ENCODE measurements at regions not wholly inside any gene's neighbourhood (a gene's known extent, or its start where the extent isn't known, plus 50 kb on each side); places are given as distances from the start of the nearest gene placed in this dataset.

DNA sequence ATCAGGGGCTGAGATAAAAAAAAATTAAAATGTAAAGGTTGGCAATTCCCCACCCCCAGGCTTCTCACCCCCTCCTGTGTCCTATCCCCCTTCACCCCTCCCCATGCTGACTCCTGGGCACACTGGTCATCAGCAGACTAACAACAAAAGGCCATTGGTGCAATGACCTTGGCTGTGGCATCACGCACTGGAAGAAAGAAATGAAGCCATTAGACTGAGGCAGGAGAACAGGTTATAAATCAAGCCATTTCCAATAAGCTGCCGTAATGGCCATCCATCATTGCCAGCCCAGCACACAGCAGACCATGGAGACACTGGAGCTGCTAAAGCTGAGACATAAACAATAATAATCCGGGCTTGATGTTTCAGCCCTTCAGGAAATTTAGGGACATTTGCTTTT, 342.4 kb upstream of the ETAA1 start:
- Mint-ChIP-seq H3K4me3 (no peak overlapping the region), H3K27me3 (no peaks in the 10 kb centered on the region), H3K9me3 (peaks cover 0 to 7% (median 2%) of the 10 kb centered on the region in 9 donors), H3K4me1 (no peaks in the 10 kb centered on the region), H3K27ac (no peak overlapping the region), H3K36me3 (no peaks in the 10 kb centered on the region)
- ATAC-seq (no peak), DNase-seq (no peak)
- POLR2A ChIA-PET = no interaction called here

DNA sequence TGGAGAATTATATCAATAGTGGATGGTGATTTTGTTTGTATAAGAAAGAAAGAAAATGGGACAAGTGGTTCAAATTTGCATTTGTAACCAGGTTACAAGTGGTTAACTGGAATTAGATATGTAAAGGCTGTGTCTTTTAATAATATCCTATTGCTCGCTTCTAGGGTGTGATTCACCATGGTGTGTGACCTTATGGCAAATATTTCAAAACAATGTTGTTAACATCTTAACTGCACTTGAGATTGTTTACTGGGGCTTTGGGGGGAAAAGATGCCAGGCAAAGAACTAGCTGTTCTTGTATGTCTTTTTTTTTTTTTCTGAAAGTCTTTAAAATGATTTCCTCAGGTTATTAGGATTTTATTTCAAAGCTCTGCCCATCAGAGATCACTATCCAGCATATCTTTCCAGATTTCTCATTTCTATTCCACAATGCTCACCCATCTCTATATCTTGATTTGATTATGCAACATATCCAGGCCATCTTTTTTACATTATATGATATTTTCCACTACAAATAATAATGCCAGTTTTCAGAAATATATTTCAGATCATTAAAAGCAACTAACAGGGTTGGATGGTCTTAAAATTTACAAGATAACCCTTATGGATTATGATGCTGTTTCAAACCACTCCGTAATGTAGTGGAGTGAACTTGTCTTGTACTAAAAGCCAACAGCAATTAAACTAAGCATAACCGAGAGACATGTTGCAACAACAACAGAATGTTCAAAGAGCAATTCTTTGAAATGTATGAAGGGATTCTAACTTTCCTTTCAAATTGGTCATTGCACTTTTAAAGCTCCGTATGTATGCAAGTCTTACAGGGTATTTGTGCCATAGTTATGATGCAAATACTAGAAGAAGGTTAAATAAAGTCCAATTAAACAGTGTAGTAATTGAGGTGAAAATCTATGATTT, 341.5 kb upstream of the ETAA1 start:
- POLR2A ChIA-PET = no interaction called here
- DNase-seq (no peak), ATAC-seq (no peak)
- Mint-ChIP-seq H3K27me3 (no peaks in the 10 kb centered on the region), H3K27ac (no peak overlapping the region), H3K9me3 (peaks cover 0 to 8% (median 2%) of the 10 kb centered on the region in 9 donors), H3K4me3 (no peak overlapping the region), H3K4me1 (no peaks in the 10 kb centered on the region), H3K36me3 (no peaks in the 10 kb centered on the region)

DNA sequence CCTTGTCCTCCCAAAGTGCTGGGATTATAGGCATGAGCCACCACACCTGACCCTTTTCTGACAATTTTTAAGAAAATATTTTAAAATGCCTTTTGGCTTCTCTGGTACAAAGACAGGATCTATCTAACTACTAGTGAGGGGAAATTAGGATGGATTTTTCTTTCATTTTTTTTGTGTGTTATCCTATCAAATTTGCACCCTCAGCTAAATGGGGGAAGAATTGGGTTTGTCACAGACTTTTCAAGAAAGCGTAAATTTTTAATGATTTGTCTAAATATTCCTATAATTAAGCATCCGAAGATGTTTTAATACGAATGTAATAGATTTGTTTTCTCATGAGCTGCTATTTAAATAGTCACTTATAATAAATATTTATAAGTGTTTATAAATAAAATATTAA, 340.0 kb upstream of the ETAA1 start:
- no peaks in the 10 kb centered on the region for H3K4me1 Mint-ChIP-seq
- no peak for ATAC-seq
- H3K27me3 Mint-ChIP-seq = no peaks in the 10 kb centered on the region
- H3K27ac Mint-ChIP-seq = no peak overlapping the region
- DNase-seq = no peak
- POLR2A ChIA-PET = no interaction called here
- no peak overlapping the region for H3K4me3 Mint-ChIP-seq
- no peaks in the 10 kb centered on the region for H3K36me3 Mint-ChIP-seq
- peaks cover 0 to 9% (median 0%) of the 10 kb centered on the region in 9 donors for H3K9me3 Mint-ChIP-seq

DNA sequence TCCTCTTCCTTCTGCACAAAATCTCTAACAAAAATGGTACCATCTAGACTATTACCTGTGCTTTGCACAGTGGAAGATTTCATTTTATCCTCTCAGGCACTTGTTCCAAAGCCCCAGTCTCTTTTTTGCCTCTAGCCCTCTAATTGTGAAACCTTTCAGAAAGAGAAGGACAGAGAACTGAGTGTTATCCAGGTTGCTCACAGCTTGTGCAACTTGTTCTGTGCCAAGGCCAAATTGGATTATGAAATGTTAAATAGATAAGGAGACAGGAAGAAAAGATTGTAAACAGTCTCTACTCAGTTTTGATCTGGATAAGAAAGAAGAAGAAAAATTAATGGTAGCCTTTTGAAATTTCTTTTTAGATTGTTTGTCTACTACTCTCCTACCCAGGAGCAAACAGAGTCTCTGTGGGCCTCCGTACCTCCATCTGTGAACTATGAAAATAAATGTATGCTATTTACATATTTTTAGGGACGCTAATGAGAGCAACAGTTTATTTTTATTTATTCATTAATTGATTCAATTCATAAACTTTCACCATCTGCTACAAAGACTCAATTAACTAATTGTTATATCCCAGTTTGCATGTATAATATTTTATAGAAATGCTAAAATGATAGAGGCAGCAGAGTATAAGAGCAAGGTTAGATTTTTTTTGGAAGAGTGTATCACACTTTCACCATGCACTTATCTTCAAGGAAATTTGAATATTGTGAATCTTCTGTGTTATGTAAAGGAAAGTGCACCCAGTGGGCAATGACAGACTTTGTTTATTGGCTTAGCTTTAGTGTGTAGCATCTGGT, 339.0 kb upstream of the ETAA1 start:
- Mint-ChIP-seq H3K9me3 (peaks cover 0 to 13% (median 0%) of the 10 kb centered on the region in 9 donors), H3K27me3 (no peaks in the 10 kb centered on the region), H3K36me3 (no peaks in the 10 kb centered on the region), H3K4me3 (no peak overlapping the region), H3K4me1 (no peaks in the 10 kb centered on the region), H3K27ac (no peak overlapping the region)
- ATAC-seq (no peak), DNase-seq (no peak)
- POLR2A ChIA-PET = no interaction called here

DNA sequence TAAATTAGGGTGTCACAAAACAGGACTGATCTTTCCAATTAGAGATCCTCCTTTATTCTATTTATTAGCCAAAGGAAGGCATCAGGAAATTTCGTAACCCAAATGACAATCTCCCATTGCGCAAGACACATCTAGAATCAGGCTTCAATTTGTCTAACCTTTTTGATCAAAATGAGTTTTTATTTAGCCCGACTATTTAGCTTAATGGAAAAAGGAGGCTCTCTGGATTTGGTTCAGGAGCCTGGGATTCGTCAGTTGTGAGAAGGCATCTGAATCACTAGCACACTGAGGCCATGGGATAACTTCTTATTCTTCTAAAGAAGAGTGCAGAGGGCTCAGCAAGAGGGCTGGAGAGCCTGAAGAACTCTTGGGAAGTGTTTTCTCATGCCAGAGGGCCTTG, 332.1 kb upstream of the ETAA1 start:
- no peaks in the 10 kb centered on the region for H3K36me3 Mint-ChIP-seq
- no peak for ATAC-seq
- POLR2A ChIA-PET = no interaction called here

DNA sequence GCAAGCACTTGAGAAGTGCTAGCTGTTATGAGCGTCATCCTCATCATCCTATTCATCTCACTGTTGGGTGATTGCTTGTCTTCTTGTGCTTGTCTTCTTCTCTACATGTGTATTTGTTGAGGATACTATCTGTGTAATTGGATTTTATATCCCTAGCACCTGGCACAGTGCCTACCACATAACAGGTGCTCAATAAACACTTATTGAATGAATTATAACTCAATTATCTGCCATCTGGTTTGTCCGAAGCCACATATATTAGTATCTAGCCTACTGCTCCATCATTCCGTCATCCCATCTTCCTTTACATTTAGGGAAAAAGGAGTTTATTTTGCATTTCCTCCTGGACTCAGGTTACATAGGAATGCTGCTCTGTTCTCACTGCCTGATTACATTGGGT, 330.4 kb upstream of the ETAA1 start:
- no peak for ATAC-seq
- Mint-ChIP-seq H3K27ac (no peak overlapping the region), H3K27me3 (no peaks in the 10 kb centered on the region), H3K36me3 (no peaks in the 10 kb centered on the region), H3K4me1 (no peaks in the 10 kb centered on the region), H3K4me3 (no peak overlapping the region), H3K9me3 (peaks cover 0 to 7% (median 0%) of the 10 kb centered on the region in 9 donors)
- DNase-seq = no peak
- POLR2A ChIA-PET = no interaction called here

More for the DNA sequence above, 332.1 kb upstream of the ETAA1 start:
- Mint-ChIP-seq H3K4me3 (no peak overlapping the region), H3K27me3 (no peaks in the 10 kb centered on the region), H3K27ac (no peak overlapping the region), H3K9me3 (peaks cover 0 to 7% (median 0%) of the 10 kb centered on the region in 9 donors), H3K4me1 (no peaks in the 10 kb centered on the region)
- DNase-seq = no peak

DNA sequence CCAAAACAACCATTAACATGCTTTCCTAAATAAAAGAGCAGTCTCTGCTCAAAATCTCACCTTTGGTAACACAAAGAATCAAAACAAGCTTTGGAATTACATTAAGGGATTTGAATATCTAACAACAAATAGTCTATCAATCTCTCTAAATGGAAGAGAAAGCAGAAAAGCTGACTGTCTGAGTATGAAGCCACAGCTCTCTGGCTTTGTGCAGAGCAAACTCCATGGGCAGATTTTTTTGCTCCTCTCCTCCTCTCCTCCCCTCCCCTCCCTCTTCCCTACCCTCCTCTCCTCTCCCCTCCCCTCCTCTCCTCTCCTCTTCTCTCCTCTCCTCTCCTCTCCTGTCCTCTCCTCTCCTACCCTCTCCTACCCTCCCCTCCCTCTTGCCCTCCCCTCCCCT, 329.5 kb upstream of the ETAA1 start:
- Mint-ChIP-seq H3K4me1 (no peaks in the 10 kb centered on the region), H3K9me3 (peaks cover 0 to 7% (median 0%) of the 10 kb centered on the region in 9 donors), H3K36me3 (no peaks in the 10 kb centered on the region), H3K27me3 (no peaks in the 10 kb centered on the region), H3K27ac (no peak overlapping the region), H3K4me3 (no peak overlapping the region)
- POLR2A ChIA-PET = no interaction called here
- ATAC-seq (no peak), DNase-seq (no peak)

DNA sequence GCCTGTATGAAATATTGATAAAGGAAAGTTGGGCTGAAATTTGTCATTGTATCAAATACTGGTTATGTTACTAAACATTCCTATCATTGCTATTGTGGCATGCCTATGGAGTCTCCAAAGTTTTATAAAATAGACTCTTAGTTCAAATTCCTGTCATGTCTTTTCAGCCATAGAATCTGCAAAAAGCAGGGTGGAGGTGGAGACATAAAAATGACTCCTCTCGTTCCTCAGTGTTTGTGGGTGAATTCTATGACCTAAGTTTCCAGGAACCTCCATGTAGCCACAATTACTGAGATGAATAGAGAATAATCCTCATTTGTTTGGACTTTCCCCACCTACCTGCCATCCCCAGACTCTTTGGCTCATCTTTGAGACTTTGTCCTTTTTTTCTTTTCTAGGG, 326.3 kb upstream of the ETAA1 start:
- Mint-ChIP-seq H3K4me1 (no peaks in the 10 kb centered on the region), H3K36me3 (no peaks in the 10 kb centered on the region), H3K4me3 (no peak overlapping the region), H3K27ac (no peak overlapping the region), H3K9me3 (peaks cover 0 to 20% (median 4%) of the 10 kb centered on the region in 9 donors), H3K27me3 (peaks cover 0 to 1% (median 0%) of the 10 kb centered on the region in 5 donors)
- POLR2A ChIA-PET = no interaction called here
- ATAC-seq (no peak), DNase-seq (no peak)

DNA sequence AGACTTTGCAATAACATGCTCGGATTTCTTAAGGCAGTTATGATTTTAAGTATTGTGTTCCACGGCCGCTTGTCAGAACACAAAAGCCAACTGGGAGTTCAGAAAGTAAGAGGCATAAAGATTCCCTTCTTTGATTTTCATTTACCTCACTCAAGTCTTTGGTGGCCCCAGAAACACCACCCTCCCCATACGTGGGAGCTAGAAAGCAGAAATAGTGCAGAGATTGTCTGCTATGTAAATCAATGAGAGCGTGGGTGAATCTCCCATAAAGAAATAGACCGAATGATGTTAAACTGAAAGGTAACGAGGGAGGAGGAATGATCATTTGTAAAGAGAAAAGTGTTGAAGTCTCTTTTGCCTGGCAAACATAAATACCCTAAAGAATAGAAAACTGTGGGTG, 322.1 kb upstream of the ETAA1 start:
- no peak overlapping the region for H3K27ac Mint-ChIP-seq
- no peaks in the 10 kb centered on the region for H3K36me3 Mint-ChIP-seq
- ATAC-seq (no peak), DNase-seq (no peak)
- POLR2A ChIA-PET = no interaction called here
- peaks cover 0 to 1% (median 0%) of the 10 kb centered on the region in 5 donors for H3K27me3 Mint-ChIP-seq
- H3K4me3 Mint-ChIP-seq = no peak overlapping the region
- peaks cover 0 to 20% (median 0%) of the 10 kb centered on the region in 9 donors for H3K9me3 Mint-ChIP-seq
- no peaks in the 10 kb centered on the region for H3K4me1 Mint-ChIP-seq

DNA sequence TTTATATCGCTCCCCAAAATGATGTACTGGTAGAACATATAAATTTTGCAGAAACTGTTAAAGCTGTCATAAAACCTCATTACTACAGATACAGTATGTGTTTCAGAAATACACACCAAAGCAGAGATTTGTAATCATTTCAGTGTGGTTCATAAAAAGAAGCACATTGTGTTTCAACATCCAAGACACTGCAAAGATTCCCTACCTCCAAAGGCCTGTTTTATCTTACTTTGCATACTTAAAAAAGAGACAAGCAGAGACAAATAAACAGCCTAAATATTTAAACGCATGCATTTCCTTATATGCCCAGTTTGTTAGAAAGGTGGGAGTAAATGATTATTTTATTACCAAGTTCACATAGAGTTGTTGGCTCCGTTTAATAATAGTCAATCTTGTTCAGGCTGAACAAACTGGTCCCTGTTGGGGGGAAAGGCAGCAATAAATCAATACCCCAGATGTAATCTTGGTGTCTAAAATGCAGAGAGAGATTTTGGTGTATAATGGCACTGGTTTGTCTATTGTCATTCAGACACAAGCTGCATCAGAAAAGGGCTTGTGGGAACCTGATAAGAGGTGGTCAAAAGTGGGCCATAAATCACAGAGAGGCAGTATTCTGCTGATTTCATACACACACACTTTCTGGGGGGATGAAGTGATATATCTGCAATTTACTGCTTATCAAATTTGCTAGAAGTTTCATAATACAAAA, 321.4 kb upstream of the ETAA1 start:
- H3K36me3 Mint-ChIP-seq = no peaks in the 10 kb centered on the region
- peaks cover 0 to 20% (median under 1%) of the 10 kb centered on the region in 9 donors for H3K9me3 Mint-ChIP-seq
- DNase-seq (no peak), ATAC-seq (no peak)
- no peaks in the 10 kb centered on the region for H3K4me1 Mint-ChIP-seq
- H3K27me3 Mint-ChIP-seq = peaks cover 0 to 1% (median 0%) of the 10 kb centered on the region in 5 donors
- no peak overlapping the region for H3K4me3 Mint-ChIP-seq
- no peak overlapping the region for H3K27ac Mint-ChIP-seq
- POLR2A ChIA-PET = no interaction called here

DNA sequence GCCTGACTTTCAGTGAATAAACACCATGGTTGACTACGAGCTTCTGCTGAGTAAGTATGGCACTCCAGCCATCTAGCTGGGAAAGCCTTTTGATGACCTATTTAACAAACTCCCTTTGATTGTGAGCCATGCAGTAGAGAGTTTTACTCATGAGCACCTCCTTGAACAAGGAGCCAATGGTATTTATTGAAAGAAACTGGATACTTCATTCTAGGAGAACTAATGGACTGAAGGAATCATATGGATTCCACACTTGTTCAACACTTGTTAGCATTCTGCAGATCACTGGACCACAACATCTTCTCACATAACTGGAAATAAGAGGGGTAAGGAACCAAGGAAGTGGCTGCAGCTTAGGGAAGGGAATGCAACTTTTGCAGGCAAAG, 320.9 kb upstream of the ETAA1 start:
- POLR2A ChIA-PET = no interaction called here
- peaks cover 0 to 20% (median 5%) of the 10 kb centered on the region in 9 donors for H3K9me3 Mint-ChIP-seq
- H3K27me3 Mint-ChIP-seq = peaks cover 0 to 3% (median 0%) of the 10 kb centered on the region in 5 donors
- DNase-seq (no peak), ATAC-seq (no peak)
- H3K36me3 Mint-ChIP-seq = no peaks in the 10 kb centered on the region
- H3K4me3 Mint-ChIP-seq = no peak overlapping the region
- no peaks in the 10 kb centered on the region for H3K4me1 Mint-ChIP-seq
- H3K27ac Mint-ChIP-seq = no peak overlapping the region

DNA sequence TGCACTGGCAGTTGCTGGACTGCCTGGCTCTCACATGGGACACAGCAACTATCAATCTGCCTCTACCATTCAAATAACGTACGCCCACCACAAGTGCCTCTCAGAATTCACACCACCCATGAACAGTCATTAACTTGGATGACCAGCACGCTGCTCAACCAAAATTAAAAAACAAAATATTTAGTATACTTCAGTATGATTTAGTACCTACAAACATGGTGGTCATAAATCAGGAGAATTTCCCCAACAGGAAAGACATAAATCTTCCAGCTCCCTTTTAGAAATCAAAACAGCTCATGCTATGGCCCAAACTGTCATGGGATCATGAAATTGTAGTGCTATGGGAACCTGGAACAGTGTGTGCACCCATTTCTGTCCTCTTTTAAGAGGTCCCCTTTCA, 317.4 kb upstream of the ETAA1 start:
- Mint-ChIP-seq H3K4me1 (no peaks in the 10 kb centered on the region), H3K27ac (no peak overlapping the region), H3K27me3 (peaks cover 0 to 3% (median 0%) of the 10 kb centered on the region in 5 donors), H3K4me3 (no peak overlapping the region), H3K9me3 (peaks cover under 1 to 29% (median 4%) of the 10 kb centered on the region in 9 donors), H3K36me3 (no peaks in the 10 kb centered on the region)
- DNase-seq (no peak), ATAC-seq (no peak)
- POLR2A ChIA-PET = no interaction called here

DNA sequence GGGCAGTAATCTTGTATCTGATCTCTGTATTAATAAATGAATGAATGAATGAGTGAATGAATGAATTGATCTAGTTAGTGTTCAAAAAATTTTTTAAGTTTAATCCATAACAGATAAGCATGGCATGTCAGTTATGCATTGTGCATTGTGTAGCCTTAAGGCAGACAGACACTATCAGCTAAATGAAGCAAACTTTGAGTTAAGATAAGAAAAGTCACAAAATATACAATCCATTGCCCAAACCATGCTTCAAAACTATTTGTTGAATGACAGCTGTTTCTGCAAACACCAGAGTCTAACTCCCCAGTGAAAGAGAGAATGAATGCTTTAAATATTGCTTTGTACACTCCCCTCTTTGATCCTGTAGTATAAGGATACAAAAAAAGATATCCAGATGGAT, 314.3 kb upstream of the ETAA1 start:
- Mint-ChIP-seq H3K4me1 (no peaks in the 10 kb centered on the region), H3K27me3 (peaks cover 0 to 3% (median 0%) of the 10 kb centered on the region in 5 donors), H3K4me3 (no peak overlapping the region), H3K9me3 (peaks cover 2 to 29% (median 5%) of the 10 kb centered on the region in 9 donors), H3K36me3 (no peaks in the 10 kb centered on the region), H3K27ac (no peak overlapping the region)
- no peak for ATAC-seq
- no peak for DNase-seq
- POLR2A ChIA-PET = no interaction called here

Measured in naive thymus-derived CD8-positive, alpha-beta T cell (primary cell).